GM12878 (cell line): ENCODE measurements at regions not wholly inside any gene's neighbourhood (a gene's known extent, or its start where the extent isn't known, plus 50 kb on each side); places are given as distances from the start of the nearest gene placed in this dataset.

ENCODE experiments used
- ATAC-seq: fragments of 200-7000 bp; cut with Tn5 transposase; 3 replicates; pipeline ENCODE4 v1.9.1; 2020; ENCODE audit warnings: mild to moderate bottlenecking, moderate library complexity
- BruUV-seq: library from RNA; stranded (reverse); fragments of 400-500 nt; replicated peaks from 2 replicates; lab custom pipeline; 2021; lab: Mats Ljungman, UMichigan
- CTCF ChIA-PET: fragments of 300-600 bp; sonication (Branson Sonifier 250); formaldehyde crosslinking; extraction: SDS; loops from one replicate; lab custom pipeline; 2021; ENCODE audit warnings: inconsistent platforms; lab: Yijun Ruan, JAX
- POLR2A ChIA-PET: fragments of 350-600 bp; formaldehyde crosslinking; extraction: SDS; loops from one replicate; lab custom pipeline; 2021; ENCODE audit warnings: inconsistent platforms; lab: Charles Lee
- RAD21 ChIA-PET: fragments of 300-600 bp; sonication (Branson Sonifier 250); formaldehyde crosslinking; loops from one replicate; lab custom pipeline; 2023; ENCODE audit warnings: antibody characterized with exemption; ENCODE audit not compliant: unreplicated experiment; lab: Charles Lee
- SMC1A ChIA-PET: fragments of 300-600 bp; sonication (Branson Sonifier 250); formaldehyde crosslinking; loops from one replicate; lab custom pipeline; 2023; ENCODE audit not compliant: unreplicated experiment, uncharacterized antibody; lab: Charles Lee
- DNase-seq: peaks from one replicate; pipeline ENCODE4 v3.0.0-alpha.2; 2011; ENCODE audit warnings: low read depth, low spot score
- FAIRE-seq: peaks from 3 replicates; lab custom pipeline; 2011; peaks lifted over from hg19 to GRCh38; lab: Jason Lieb, UNC
- H2AFZ ChIP-seq: 2 replicates; pipeline ENCODE4 v1.6.0; 2011; ENCODE audit warnings: low read depth, low read length, control low read depth; ENCODE audit not compliant: control insufficient read depth
- H3K27ac ChIP-seq: 2 replicates; pipeline ENCODE4 v1.5.1; 2011; ENCODE audit warnings: control low read depth; ENCODE audit not compliant: control insufficient read depth, insufficient read depth
- H3K27me3 ChIP-seq, 2 experiments: replicated peaks in 1 of 2; 2 replicates each; pipeline versions ENCODE4 v1.6.0 to v1.6.1; 2011; ENCODE audit warnings: low read length in 1 of 2; ENCODE audit not compliant: control insufficient read depth in 2 of 2, insufficient read depth in 2 of 2
- H3K36me3 ChIP-seq, 2 experiments: 2 replicates each; pipeline ENCODE4 v1.5.1; 2011; ENCODE audit warnings: low read length in 1 of 2; ENCODE audit not compliant: control insufficient read depth in 2 of 2, insufficient read depth in 2 of 2
- H3K4me1 ChIP-seq: 2 replicates; pipeline ENCODE4 v1.6.1; 2011; ENCODE audit warnings: mild to moderate bottlenecking, low read length, moderate library complexity, mixed read lengths; ENCODE audit not compliant: control insufficient read depth, insufficient read depth
- H3K4me2 ChIP-seq: 2 replicates; pipeline ENCODE4 v1.6.0; 2011; ENCODE audit warnings: control low read depth; ENCODE audit not compliant: control insufficient read depth, insufficient read depth
- H3K4me3 ChIP-seq: fragments of 200-600 bp; sonication (generic); 2 replicates; pipeline ENCODE4 v1.5.1; 2016
- H3K79me2 ChIP-seq: 2 replicates; pipeline ENCODE4 v1.6.0; 2011; ENCODE audit warnings: low read length; ENCODE audit not compliant: control insufficient read depth, insufficient read depth
- H3K9ac ChIP-seq: 2 replicates; pipeline ENCODE4 v1.8.0; 2011; ENCODE audit warnings: low read length, control low read depth, mixed read lengths; ENCODE audit not compliant: control insufficient read depth, insufficient read depth
- H3K9me3 ChIP-seq: replicated peaks from 3 replicates; pipeline ENCODE4 v1.5.1; 2011; ENCODE audit warnings: mild to moderate bottlenecking, low read length; ENCODE audit not compliant: control insufficient read depth, insufficient read depth
- H4K20me1 ChIP-seq: 2 replicates; pipeline ENCODE4 v1.6.0; 2011; ENCODE audit not compliant: control insufficient read depth, insufficient read depth
- ASH2L ChIP-seq: fragments of 300-600, 200-600 bp; sonication (generic); IDR thresholded peaks from 2 replicates; pipeline ENCODE4 v1.6.1; 2017; ENCODE audit warnings: low read depth, mild to moderate bottlenecking, borderline replicate concordance
- POU2F2 ChIP-seq: IDR thresholded peaks from 3 replicates; pipeline ENCODE4 v1.6.1; 2011; ENCODE audit warnings: low read depth, mild to moderate bottlenecking, low read length, borderline replicate concordance
- TCF3 ChIP-seq: IDR thresholded peaks from 2 replicates; pipeline ENCODE4 v1.6.1; 2012; ENCODE audit warnings: low read depth, mild to moderate bottlenecking, low read length, borderline replicate concordance; ENCODE audit not compliant: insufficient read depth
- whole genome bisulfite sequencing: methylation state at CpG from one replicate; pipeline ENCODE4 v1.1.6; 2016; ENCODE audit warnings: low lambda C conversion rate; ENCODE audit not compliant: insufficient replicate concordance, insufficient coverage; ENCODE audit errors: missing lambda C conversion rate; 5-methylcytosine and 5-hydroxymethylcytosine counted together
- in situ Hi-C: fragments of 300-500 bp; cut with MboI; formaldehyde crosslinking; loops from 9 replicates; pipeline ENCODE4 v1.14.3; 2018; ENCODE audit warnings: mixed read lengths
- intact Hi-C: fragments of 100-400 bp; cut with micrococcal nuclease; formaldehyde crosslinking; loops from one replicate; pipeline ENCODE4 v1.14.2; 2022; ENCODE audit not compliant: unreplicated experiment
- TF ChIP-seq, protein P1 (sequence below): IDR thresholded peaks from 2 replicates; pipeline ENCODE4 v1.6.1; 2011; ENCODE audit warnings: borderline replicate concordance, low read depth, mild to moderate bottlenecking, moderate library complexity, mixed read lengths, low read length; ENCODE audit not compliant: insufficient read depth; ENCODE audit errors: extremely low read length

DNA sequence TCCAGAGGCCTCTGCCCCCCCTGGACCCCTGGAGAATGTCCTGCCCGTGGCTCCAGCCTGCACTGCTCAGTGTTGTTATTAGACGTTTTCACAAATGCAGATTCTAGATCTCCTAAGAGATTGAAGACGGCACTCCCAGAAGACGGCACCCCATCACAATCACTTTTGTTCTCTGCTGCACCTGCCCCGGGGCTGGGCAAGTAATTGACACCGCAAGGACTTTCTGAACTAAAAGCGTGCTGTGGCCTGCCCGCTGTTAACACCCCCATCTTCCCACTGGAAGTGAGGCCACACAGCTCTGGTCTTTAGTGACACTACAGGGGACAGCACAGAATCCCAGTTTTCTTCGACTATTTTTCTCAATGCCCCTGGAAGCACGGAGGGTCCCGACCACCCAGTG, 256.9 kb downstream of the ENGASE start:
- BruUV-seq, result no TSS peak
- no peak overlapping the region for H3K4me2 ChIP-seq
- intact Hi-C loops (no loop called here), in situ Hi-C loops (no loop called here)
- RAD21 ChIA-PET, result no interaction called here
- WGBS, result 39% methylated on average over 11 of the region's 11 CpGs
- CTCF ChIA-PET, result no interaction called here
- no peaks in the 10 kb centered on the region for H3K79me2 ChIP-seq
- FAIRE-seq (no peak), DNase-seq (no peak), ATAC-seq (no peak)
- no peaks in the 10 kb centered on the region for H3K9me3 ChIP-seq
- H3K27ac ChIP-seq, result no peak overlapping the region
- H3K4me1 ChIP-seq, result no peaks in the 10 kb centered on the region; the same call in 1 of the 2 replicates
- H3K27me3 ChIP-seq, result no peaks in the 10 kb centered on the region; a peak in 1 of 4 replicates
- SMC1A ChIA-PET, result interaction anchor here (0.7 kb wide), 1 partner anchor 230 kb away, joined by 3 read pairs; no protein-coding TSS in a partner anchor
- TF ChIP-seq POU2F2 (no peak), ASH2L (no peak)
- no peak overlapping the region for H3K4me3 ChIP-seq
- H3K9ac ChIP-seq, result no peak overlapping the region
- H3K36me3 ChIP-seq, result no peaks in the 10 kb centered on the region
- no peak overlapping the region for H2AFZ ChIP-seq
- H4K20me1 ChIP-seq, result no peaks in the 10 kb centered on the region
- POLR2A ChIA-PET, result no interaction called here

DNA sequence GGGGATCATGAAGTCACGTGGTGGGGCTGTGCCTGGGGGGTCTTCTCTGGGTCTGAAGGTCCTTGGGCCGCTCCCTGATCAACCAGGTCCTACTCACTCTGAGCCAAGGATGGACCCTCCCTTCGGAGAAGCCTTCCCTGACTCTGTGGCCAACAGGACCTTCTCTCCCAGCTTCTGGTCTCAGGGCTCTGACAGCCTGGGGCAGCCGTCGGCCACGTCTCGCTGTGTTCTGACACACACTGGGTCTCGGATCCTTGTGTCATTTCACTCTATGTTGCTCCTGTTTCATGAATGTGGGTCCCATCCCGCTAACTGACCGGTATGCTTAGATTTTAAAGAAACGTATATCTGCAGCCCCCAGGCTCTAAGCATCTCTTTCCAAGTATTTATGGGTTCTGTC, 256.1 kb downstream of the ENGASE start:
- Histone ChIP-seq H3K4me2 (no peak overlapping the region), H3K9ac (no peak overlapping the region), H3K4me1 (no peaks in the 10 kb centered on the region; the same call in 1 of the 2 replicates), H2AFZ (no peak overlapping the region), H3K27me3 (no peaks in the 10 kb centered on the region; a peak in 1 of 4 replicates), H3K9me3 (no peaks in the 10 kb centered on the region), H3K27ac (no peak overlapping the region), H3K4me3 (no peak overlapping the region), H3K79me2 (no peaks in the 10 kb centered on the region), H4K20me1 (no peaks in the 10 kb centered on the region), H3K36me3 (no peaks in the 10 kb centered on the region)
- BruUV-seq, result no TSS peak
- no peak for FAIRE-seq
- RAD21 ChIA-PET, result no interaction called here
- no peak for DNase-seq
- 11% methylated on average over 11 of the region's 11 CpGs for WGBS
- no peak for ATAC-seq
- in situ Hi-C loops (no loop called here), intact Hi-C loops (no loop called here)
- SMC1A ChIA-PET, result no interaction called here
- POLR2A ChIA-PET, result no interaction called here
- CTCF ChIA-PET, result no interaction called here
- no peak for TF ChIP-seq TCF3
- TF ChIP-seq, protein P1, sequence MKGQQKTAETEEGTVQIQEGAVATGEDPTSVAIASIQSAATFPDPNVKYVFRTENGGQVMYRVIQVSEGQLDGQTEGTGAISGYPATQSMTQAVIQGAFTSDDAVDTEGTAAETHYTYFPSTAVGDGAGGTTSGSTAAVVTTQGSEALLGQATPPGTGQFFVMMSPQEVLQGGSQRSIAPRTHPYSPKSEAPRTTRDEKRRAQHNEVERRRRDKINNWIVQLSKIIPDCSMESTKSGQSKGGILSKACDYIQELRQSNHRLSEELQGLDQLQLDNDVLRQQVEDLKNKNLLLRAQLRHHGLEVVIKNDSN, result peak; percentile 38
